IMR-90 (cell line): ENCODE measurements at regions not wholly inside any gene's neighbourhood (a gene's known extent, or its start where the extent isn't known, plus 50 kb on each side); places are given as distances from the start of the nearest gene placed in this dataset.

Source experiments
- BHLHE40 ChIP-seq: fragments of 150-350 bp; IDR thresholded peaks from 2 replicates; pipeline ENCODE4 v1.6.1; 2016; ENCODE audit warnings: mild to moderate bottlenecking, low read depth, low read length
- ELK1 ChIP-seq: fragments of 150-350 bp; IDR thresholded peaks from 2 replicates; pipeline ENCODE4 v1.6.1; 2016; ENCODE audit warnings: low read depth, mild to moderate bottlenecking, low read length, moderate library complexity, borderline replicate concordance
- FOS ChIP-seq: fragments of 150-350 bp; IDR thresholded peaks from 2 replicates; pipeline ENCODE4 v1.6.1; 2016; ENCODE audit warnings: low read depth, low read length
- MAZ ChIP-seq: IDR thresholded peaks from 2 replicates; pipeline ENCODE4 v1.6.1; 2012; ENCODE audit warnings: low read depth, mild to moderate bottlenecking, low read length, improper control_type of control experiment, moderate library complexity, borderline replicate concordance
- NFE2L2 ChIP-seq: fragments of 150-350 bp; IDR thresholded peaks from 2 replicates; pipeline ENCODE4 v1.6.1; 2016; ENCODE audit warnings: low read depth, mild to moderate bottlenecking, low read length
- POLR2A ChIP-seq: IDR thresholded peaks from 2 replicates; pipeline ENCODE4 v1.6.1; 2012; ENCODE audit warnings: mild to moderate bottlenecking, low read depth, low read length
- RCOR1 ChIP-seq: IDR thresholded peaks from 2 replicates; pipeline ENCODE4 v1.6.1; 2012; ENCODE audit warnings: mild to moderate bottlenecking, low read length, improper control_type of control experiment; ENCODE audit not compliant: insufficient replicate concordance
- RFX5 ChIP-seq: IDR thresholded peaks from 2 replicates; pipeline ENCODE4 v1.8.0; 2012; ENCODE audit warnings: low read depth, mild to moderate bottlenecking, low read length, moderate library complexity
- SMC3 ChIP-seq: fragments of 150-350 bp; IDR thresholded peaks from 2 replicates; pipeline ENCODE4 v1.6.1; 2016; ENCODE audit warnings: low read depth, mild to moderate bottlenecking, antibody characterized with exemption, low read length, moderate library complexity
- USF2 ChIP-seq: fragments of 150-350 bp; IDR thresholded peaks from 2 replicates; pipeline ENCODE4 v1.6.1; 2017; ENCODE audit warnings: mild to moderate bottlenecking, antibody characterized with exemption, low read length, low read depth
- TF ChIP-seq, protein P1 (sequence below): conservative IDR thresholded peaks from 2 replicates; pipeline ENCODE4 v1.5.1; 2012; ENCODE audit warnings: mild to moderate bottlenecking, low read depth, low read length, improper control_type of control experiment

DNA sequence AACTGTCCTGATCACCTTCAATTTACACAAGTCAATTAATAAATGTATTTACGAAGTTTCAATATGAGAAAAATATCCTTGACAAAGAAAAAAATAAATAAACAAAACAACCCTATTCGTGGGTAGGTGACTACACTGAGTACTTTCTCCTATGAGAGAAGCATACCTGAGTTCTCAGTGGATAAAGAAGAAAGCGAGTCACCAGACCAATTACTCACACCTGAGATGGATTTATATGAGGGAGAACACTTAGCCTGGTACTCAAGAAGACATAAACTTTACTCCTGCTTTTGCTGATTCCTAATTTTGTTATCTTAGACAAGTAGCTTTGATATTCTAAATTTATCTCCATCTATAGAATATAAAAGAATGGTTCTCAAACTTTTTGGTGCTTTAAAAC lies 735.2 kb upstream of the ANO3 start:
- TF ChIP-seq, protein P1, sequence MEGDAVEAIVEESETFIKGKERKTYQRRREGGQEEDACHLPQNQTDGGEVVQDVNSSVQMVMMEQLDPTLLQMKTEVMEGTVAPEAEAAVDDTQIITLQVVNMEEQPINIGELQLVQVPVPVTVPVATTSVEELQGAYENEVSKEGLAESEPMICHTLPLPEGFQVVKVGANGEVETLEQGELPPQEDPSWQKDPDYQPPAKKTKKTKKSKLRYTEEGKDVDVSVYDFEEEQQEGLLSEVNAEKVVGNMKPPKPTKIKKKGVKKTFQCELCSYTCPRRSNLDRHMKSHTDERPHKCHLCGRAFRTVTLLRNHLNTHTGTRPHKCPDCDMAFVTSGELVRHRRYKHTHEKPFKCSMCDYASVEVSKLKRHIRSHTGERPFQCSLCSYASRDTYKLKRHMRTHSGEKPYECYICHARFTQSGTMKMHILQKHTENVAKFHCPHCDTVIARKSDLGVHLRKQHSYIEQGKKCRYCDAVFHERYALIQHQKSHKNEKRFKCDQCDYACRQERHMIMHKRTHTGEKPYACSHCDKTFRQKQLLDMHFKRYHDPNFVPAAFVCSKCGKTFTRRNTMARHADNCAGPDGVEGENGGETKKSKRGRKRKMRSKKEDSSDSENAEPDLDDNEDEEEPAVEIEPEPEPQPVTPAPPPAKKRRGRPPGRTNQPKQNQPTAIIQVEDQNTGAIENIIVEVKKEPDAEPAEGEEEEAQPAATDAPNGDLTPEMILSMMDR: no peak
- no peak for TF ChIP-seq POLR2A
- no peak for TF ChIP-seq SMC3
- no peak for TF ChIP-seq BHLHE40
- TF ChIP-seq NFE2L2: no peak
- TF ChIP-seq RFX5: no peak
- no peak for TF ChIP-seq MAZ
- no peak for TF ChIP-seq RCOR1
- no peak for TF ChIP-seq ELK1
- no peak for TF ChIP-seq USF2
- no peak for TF ChIP-seq FOS
